ENCODE measurements at regions not wholly inside any gene's neighbourhood (a gene's known extent, or its start where the extent isn't known, plus 50 kb on each side); places are given as distances from the start of the nearest gene placed in this dataset.

- H3K27me3 Mint-ChIP-seq (ENCODE audit: low read depth) = no peaks in the 10 kb centered on the region
- no peaks in the 10 kb centered on the region for H3K4me1 Mint-ChIP-seq
- DNase-seq (ENCODE audit: low spot score) = no peak
- no peak overlapping the region for H3K4me3 Mint-ChIP-seq
- peaks cover 10% of the 10 kb centered on the region for H3K9me3 Mint-ChIP-seq
- no peak for ATAC-seq
- H3K36me3 Mint-ChIP-seq = peaks cover 5% of the 10 kb centered on the region
- ChIA-PET POLR2A (no interaction called here), CTCF (no interaction called here)
- no peak for TF ChIP-seq USF2 (CRISPR knock-in tag; IDR thresholded peaks at IDR 0.05)
- no peak for TF ChIP-seq ZNF425 (CRISPR knock-in tag; conservative IDR thresholded peaks at IDR 0.05)
- TF ChIP-seq PRRX2 (CRISPR knock-in tag; IDR thresholded peaks at IDR 0.05) = no peak
- TF ChIP-seq SMAD4 (CRISPR knock-in tag; IDR thresholded peaks at IDR 0.05) = no peak
- TF ChIP-seq SOX15 (CRISPR knock-in tag; IDR thresholded peaks at IDR 0.05) = no peak
- no peak for TF ChIP-seq NFE2L1 (CRISPR knock-in tag; IDR thresholded peaks at IDR 0.05)
- TF ChIP-seq MLX (CRISPR knock-in tag; IDR thresholded peaks at IDR 0.05) = no peak
- TF ChIP-seq ATF3 (CRISPR knock-in tag; conservative IDR thresholded peaks at IDR 0.05) = no peak
- TF ChIP-seq NR3C1 (CRISPR knock-in tag; conservative IDR thresholded peaks at IDR 0.05; ENCODE audit: low read depth) = no peak
- TF ChIP-seq CREB1 (CRISPR knock-in tag; IDR thresholded peaks at IDR 0.05) = no peak
- no peak for TF ChIP-seq IRF2 (CRISPR knock-in tag; IDR thresholded peaks at IDR 0.05; ENCODE audit: borderline replicate concordance, low read depth)
- no peak for TF ChIP-seq HMGXB4 (CRISPR knock-in tag; IDR thresholded peaks at IDR 0.05)
- no peak for TF ChIP-seq TEAD1 (CRISPR knock-in tag; IDR thresholded peaks at IDR 0.05)
- no peak for TF ChIP-seq RELA (CRISPR knock-in tag; IDR thresholded peaks at IDR 0.05; ENCODE audit: borderline replicate concordance)
- no peak for TF ChIP-seq ZNF532 (CRISPR knock-in tag; IDR thresholded peaks at IDR 0.05; ENCODE audit: borderline replicate concordance)
- no peak for TF ChIP-seq CBFB (CRISPR knock-in tag; IDR thresholded peaks at IDR 0.05; ENCODE audit: low read depth)
- no peak overlapping the region for H3K27ac Mint-ChIP-seq
Measured at GRCh38 chr13:88745011-88745410, 1073.8 kb downstream of the SLITRK5 start.

GRCh38 chr13:88752041-88752440, 1080.9 kb downstream of the SLITRK5 start:
- ChIA-PET CTCF (no interaction called here), POLR2A (no interaction called here)
- Mint-ChIP-seq H3K27ac (no peak overlapping the region), H3K9me3 (no peaks in the 10 kb centered on the region), H3K4me3 (no peak overlapping the region), H3K4me1 (no peaks in the 10 kb centered on the region), H3K36me3 (no peaks in the 10 kb centered on the region), H3K27me3 (ENCODE audit: low read depth) (no peaks in the 10 kb centered on the region)
- DNase-seq (ENCODE audit: low spot score) (no peak), ATAC-seq (no peak)
- TF ChIP-seq ATF2 (CRISPR knock-in tag; IDR thresholded peaks at IDR 0.05; ENCODE audit: borderline replicate concordance, low read depth) (no peak), NR3C1 (CRISPR knock-in tag; conservative IDR thresholded peaks at IDR 0.05; ENCODE audit: low read depth) (no peak), ZNF512 (CRISPR knock-in tag; IDR thresholded peaks at IDR 0.05; ENCODE audit: borderline replicate concordance) (no peak), PREB (CRISPR knock-in tag; IDR thresholded peaks at IDR 0.05; ENCODE audit: borderline replicate concordance) (no peak), RORB (CRISPR knock-in tag; IDR thresholded peaks at IDR 0.05) (no peak), SMAD3 (CRISPR knock-in tag; IDR thresholded peaks at IDR 0.05; ENCODE audit: borderline replicate concordance) (no peak), ZNF219 (CRISPR knock-in tag; IDR thresholded peaks at IDR 0.05; ENCODE audit: borderline replicate concordance) (no peak)
